ENCODE measurements at regions not wholly inside any gene's neighbourhood (a gene's known extent, or its start where the extent isn't known, plus 50 kb on each side); places are given as distances from the start of the nearest gene placed in this dataset.
"Not testable (repeated sequence)": the region's sequence is repeated elsewhere in the genome, so short reads cannot be mapped to it uniquely, and the experiment has no call there.

DNA sequence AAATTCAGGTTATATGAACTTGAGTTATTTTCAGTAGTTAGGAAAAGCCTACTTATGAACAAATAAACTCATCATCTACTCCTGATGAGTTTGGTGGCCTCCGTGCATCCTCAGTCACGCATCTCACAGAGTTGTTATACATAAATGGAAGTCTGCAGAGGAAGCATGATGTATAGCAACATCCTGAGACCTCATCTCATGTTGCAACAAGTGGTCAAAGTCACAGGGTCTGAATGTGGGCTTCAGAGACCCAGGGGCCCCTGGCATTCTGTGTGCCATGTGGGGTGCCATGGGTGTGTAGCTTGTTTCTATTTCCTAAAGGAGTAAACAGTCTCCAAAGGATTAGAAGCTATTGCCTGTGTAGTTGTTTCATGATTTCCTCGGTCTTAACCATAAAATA, 216.5 kb downstream of the IRX2 start:
- no peak overlapping the region for H3K9ac ChIP-seq (ENCODE audit: low read length)
- no peak overlapping the region for H3K4me3 ChIP-seq (ENCODE audit: low read length)
- no peaks in the 10 kb centered on the region for H3K4me1 ChIP-seq (ENCODE audit: control insufficient read depth, insufficient read depth, low read length)
- no peaks in the 10 kb centered on the region for H3K36me3 ChIP-seq (ENCODE audit: control insufficient read depth, insufficient read depth, low read length)
- H3K9me3 ChIP-seq (ENCODE audit: control insufficient read depth, low read length), result no peaks in the 10 kb centered on the region
- H3K27me3 ChIP-seq (ENCODE audit: control insufficient read depth, insufficient read depth, low read length), result no peaks in the 10 kb centered on the region

DNA sequence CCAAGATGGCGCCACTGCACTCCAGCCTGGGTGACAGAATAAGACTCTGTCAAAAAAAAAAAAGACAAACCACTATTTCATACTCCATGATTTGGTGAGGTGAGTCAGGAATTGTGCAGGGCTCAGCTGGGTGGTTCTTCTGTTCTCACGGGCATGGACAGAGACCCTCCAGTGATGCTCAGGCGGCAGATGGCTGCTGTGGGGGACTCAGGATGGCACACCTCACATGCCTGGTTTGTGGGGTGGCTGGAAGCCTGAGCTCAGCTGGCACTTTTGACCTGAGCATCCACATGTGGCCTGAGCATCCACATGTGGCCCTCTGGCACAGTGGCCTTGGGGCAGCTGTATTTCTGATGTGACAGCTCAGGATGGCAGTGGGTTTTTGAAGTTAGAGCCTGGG, 217.2 kb downstream of the IRX2 start:
- Histone ChIP-seq H3K9me3 (ENCODE audit: control insufficient read depth, low read length) (no peaks in the 10 kb centered on the region), H3K27me3 (ENCODE audit: control insufficient read depth, insufficient read depth, low read length) (no peaks in the 10 kb centered on the region), H3K36me3 (ENCODE audit: control insufficient read depth, insufficient read depth, low read length) (no peaks in the 10 kb centered on the region), H3K4me1 (ENCODE audit: control insufficient read depth, insufficient read depth, low read length) (no peaks in the 10 kb centered on the region), H3K4me3 (ENCODE audit: low read length) (no peak overlapping the region), H3K9ac (ENCODE audit: low read length) (no peak overlapping the region)

DNA sequence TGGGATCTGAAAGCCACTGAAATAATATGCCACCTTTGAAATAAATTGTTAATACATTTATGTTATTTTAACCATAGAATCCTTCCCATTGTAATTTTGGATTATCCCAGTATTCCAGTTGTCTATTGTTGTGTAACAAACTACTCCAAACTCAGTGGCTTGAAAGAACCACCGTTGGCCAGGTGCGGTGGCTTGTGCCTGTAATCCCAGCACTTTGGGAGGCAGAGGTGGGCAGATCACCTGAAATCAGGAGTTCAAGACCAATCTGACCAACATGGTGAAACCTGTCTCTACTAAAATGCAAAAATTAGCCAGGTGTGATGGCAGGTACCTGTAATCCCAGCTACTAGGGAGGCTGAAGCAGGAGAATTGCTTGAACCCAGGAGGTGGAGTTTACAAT, 217.6 kb downstream of the IRX2 start:
- not testable (repeated sequence) for H3K27me3 ChIP-seq (ENCODE audit: control insufficient read depth, insufficient read depth, low read length); H3K9me3 ChIP-seq (ENCODE audit: control insufficient read depth, low read length); H3K9ac ChIP-seq (ENCODE audit: low read length); H3K4me1 ChIP-seq (ENCODE audit: control insufficient read depth, insufficient read depth, low read length); H3K36me3 ChIP-seq (ENCODE audit: control insufficient read depth, insufficient read depth, low read length); H3K4me3 ChIP-seq (ENCODE audit: low read length)

DNA sequence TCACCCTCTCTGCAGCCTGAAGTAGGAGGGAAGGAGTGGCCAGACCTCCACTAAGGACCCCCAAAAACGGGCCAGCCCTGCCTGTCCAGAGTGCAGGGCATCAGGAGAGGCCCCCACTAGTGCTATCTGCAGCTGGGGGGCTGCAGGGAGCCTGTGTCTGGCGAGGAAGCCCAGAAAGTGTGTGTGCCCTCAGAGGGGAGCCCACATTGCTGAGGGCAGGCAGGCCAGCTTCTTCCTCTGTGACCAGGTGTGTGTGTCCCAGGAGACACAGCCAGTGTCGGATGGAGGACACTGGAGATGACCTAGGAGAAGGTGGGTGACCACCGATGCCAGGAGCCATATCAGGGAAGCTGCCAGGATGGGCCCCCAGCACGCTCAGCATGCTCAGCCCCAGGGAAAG, 218.7 kb downstream of the IRX2 start:
- no peaks in the 10 kb centered on the region for H3K4me1 ChIP-seq (ENCODE audit: control insufficient read depth, insufficient read depth, low read length)
- H3K9me3 ChIP-seq (ENCODE audit: control insufficient read depth, low read length), result no peaks in the 10 kb centered on the region
- H3K36me3 ChIP-seq (ENCODE audit: control insufficient read depth, insufficient read depth, low read length), result no peaks in the 10 kb centered on the region
- no peak overlapping the region for H3K9ac ChIP-seq (ENCODE audit: low read length)
- no peak overlapping the region for H3K4me3 ChIP-seq (ENCODE audit: low read length)
- H3K27me3 ChIP-seq (ENCODE audit: control insufficient read depth, insufficient read depth, low read length), result no peaks in the 10 kb centered on the region

DNA sequence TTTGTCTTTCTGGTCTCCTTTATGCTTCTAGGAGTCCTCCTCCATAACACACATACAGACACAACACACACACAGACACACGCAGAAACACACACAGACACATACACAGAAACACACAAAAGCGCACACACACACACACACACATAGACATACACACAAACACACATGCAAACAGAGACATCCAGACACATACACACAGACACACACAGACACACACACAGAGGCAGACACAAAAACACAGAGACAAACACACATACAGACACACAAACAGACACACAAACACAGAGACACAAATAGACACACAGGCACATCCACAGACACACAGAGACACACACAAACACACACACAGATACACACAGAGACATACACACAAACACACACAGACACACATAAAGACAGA, 220.2 kb downstream of the IRX2 start:
- Histone ChIP-seq H3K9ac (ENCODE audit: low read length) (no peak overlapping the region), H3K4me1 (ENCODE audit: control insufficient read depth, insufficient read depth, low read length) (no peaks in the 10 kb centered on the region), H3K4me3 (ENCODE audit: low read length) (no peak overlapping the region), H3K36me3 (ENCODE audit: control insufficient read depth, insufficient read depth, low read length) (no peaks in the 10 kb centered on the region), H3K9me3 (ENCODE audit: control insufficient read depth, low read length) (no peaks in the 10 kb centered on the region), H3K27me3 (ENCODE audit: control insufficient read depth, insufficient read depth, low read length) (no peaks in the 10 kb centered on the region)

DNA sequence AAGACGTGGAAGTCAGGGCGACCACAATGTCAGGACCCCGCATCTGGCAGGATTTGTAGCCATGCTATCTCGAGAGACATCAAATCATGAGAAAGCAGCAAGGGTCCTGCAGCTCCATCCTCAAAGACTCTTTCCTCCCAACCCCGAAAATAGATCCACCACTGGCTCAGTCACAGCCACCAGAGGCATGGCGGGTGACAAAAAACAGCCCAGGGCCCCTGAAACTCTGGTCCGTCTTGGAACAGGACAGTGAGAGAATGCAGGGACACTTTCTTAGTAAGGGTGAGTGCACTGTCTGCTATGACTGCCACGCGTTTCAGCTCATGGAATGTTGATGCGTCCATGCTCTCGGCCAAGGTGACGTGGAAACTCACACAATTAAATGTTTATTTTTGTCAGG, 220.9 kb downstream of the IRX2 start:
- no peaks in the 10 kb centered on the region for H3K9me3 ChIP-seq (ENCODE audit: control insufficient read depth, low read length)
- H3K4me3 ChIP-seq (ENCODE audit: low read length), result no peak overlapping the region
- no peaks in the 10 kb centered on the region for H3K27me3 ChIP-seq (ENCODE audit: control insufficient read depth, insufficient read depth, low read length)
- H3K36me3 ChIP-seq (ENCODE audit: control insufficient read depth, insufficient read depth, low read length), result no peaks in the 10 kb centered on the region
- no peaks in the 10 kb centered on the region for H3K4me1 ChIP-seq (ENCODE audit: control insufficient read depth, insufficient read depth, low read length)
- H3K9ac ChIP-seq (ENCODE audit: low read length), result no peak overlapping the region

DNA sequence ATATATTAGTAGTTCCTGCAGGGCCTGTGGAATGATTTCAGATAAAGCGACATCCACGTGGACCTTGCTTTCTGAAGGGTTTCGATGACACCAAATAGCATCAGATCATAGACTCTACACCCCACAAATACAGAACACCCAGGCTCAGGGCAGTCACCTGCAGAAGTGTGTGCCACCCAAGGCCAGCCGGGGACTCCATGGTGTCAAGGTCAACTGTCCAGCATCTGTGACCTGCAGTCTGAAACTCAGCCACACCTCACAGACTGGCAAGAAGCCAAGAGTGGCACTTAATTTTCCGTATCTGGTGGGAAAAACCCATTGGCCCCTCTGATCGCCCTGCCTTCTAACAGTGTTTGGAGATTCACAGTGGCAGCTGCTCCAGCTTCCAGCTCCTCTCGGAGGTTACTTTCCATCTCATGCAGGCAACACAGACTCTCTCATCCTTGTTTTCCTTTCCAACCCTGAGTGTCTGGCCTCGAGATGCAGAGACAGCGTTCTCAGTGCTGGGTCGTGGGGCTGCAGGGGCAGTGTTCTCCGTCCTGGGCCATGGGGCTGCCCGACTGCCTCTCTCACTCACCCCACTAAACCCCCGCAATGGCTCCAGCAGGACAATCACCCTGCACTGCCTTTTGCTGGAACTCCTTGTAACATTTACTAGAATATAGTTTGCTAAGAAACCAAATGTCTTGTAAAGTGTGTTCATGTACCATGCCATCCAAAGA, 221.9 kb downstream of the IRX2 start:
- Histone ChIP-seq H3K36me3 (ENCODE audit: control insufficient read depth, insufficient read depth, low read length) (no peaks in the 10 kb centered on the region), H3K4me3 (ENCODE audit: low read length) (no peak overlapping the region), H3K27me3 (ENCODE audit: control insufficient read depth, insufficient read depth, low read length) (no peaks in the 10 kb centered on the region), H3K9me3 (ENCODE audit: control insufficient read depth, low read length) (no peaks in the 10 kb centered on the region), H3K4me1 (ENCODE audit: control insufficient read depth, insufficient read depth, low read length) (no peaks in the 10 kb centered on the region), H3K9ac (ENCODE audit: low read length) (no peak overlapping the region)

DNA sequence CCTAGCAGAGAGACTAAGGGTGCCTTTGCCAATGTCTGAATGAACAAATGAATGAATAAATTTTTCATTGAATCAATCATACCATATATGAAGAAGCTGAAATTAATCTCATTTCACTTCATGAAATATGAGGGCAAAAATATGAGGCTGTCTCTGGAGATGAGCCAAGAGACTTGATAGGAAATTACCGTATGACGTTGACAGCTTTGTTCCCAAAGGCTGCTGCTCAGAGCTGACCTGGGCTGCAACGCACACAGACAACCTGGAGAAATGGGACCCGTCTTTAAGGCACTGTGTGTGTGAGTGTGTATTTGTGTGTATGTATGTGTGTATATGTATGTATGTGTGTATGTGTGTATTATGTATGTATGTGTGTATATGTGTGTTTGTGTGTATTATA, 226.1 kb downstream of the IRX2 start:
- no peaks in the 10 kb centered on the region for H3K9me3 ChIP-seq (ENCODE audit: control insufficient read depth, low read length)
- H3K4me3 ChIP-seq (ENCODE audit: low read length), result no peak overlapping the region
- no peaks in the 10 kb centered on the region for H3K27me3 ChIP-seq (ENCODE audit: control insufficient read depth, insufficient read depth, low read length)
- H3K9ac ChIP-seq (ENCODE audit: low read length), result no peak overlapping the region
- H3K4me1 ChIP-seq (ENCODE audit: control insufficient read depth, insufficient read depth, low read length), result no peaks in the 10 kb centered on the region
- no peaks in the 10 kb centered on the region for H3K36me3 ChIP-seq (ENCODE audit: control insufficient read depth, insufficient read depth, low read length)

DNA sequence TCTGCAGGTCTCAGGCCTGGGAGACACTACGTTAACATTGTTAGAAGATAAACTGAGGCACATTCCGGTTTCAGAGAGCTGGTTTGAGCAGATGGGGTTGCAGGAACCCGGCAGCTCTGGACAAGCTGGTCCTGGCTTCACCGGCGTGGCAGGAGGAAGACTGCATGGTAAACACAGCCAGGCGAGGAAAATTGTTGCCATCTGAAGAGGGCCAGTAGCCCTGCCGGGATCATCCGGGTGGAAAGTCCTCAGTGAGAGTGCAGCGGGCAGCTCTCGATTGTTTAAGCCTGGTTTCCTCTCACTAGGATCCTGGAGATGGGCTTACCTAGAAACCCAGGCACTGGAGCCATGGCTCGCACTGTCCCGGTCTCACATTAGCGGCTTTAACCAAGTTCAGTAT, 226.9 kb downstream of the IRX2 start:
- H3K9me3 ChIP-seq (ENCODE audit: control insufficient read depth, low read length), result no peaks in the 10 kb centered on the region
- H3K4me3 ChIP-seq (ENCODE audit: low read length), result no peak overlapping the region
- H3K27me3 ChIP-seq (ENCODE audit: control insufficient read depth, insufficient read depth, low read length), result no peaks in the 10 kb centered on the region
- no peak overlapping the region for H3K9ac ChIP-seq (ENCODE audit: low read length)
- no peaks in the 10 kb centered on the region for H3K36me3 ChIP-seq (ENCODE audit: control insufficient read depth, insufficient read depth, low read length)
- no peaks in the 10 kb centered on the region for H3K4me1 ChIP-seq (ENCODE audit: control insufficient read depth, insufficient read depth, low read length)

DNA sequence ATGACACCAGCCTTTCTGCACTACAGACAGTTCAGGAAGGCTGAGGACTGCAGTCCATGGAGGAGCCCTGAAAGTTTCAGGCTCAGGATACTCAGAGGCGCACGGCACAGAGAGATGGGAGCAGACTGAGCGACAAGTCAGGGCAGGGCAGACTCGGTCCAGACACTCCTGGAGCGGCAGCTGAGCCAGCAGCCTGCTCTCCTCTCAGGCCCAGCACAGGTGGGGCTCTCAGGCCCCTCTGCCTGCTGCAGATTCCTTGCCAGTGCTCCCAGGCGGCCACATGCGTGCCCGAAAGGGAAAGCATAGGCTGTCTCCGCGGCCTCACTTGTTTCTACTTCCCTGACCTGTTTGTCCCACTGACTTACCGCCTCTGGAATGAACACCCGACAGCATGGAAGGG, 228.3 kb downstream of the IRX2 start:
- no peaks in the 10 kb centered on the region for H3K27me3 ChIP-seq (ENCODE audit: control insufficient read depth, insufficient read depth, low read length)
- H3K4me3 ChIP-seq (ENCODE audit: low read length), result no peak overlapping the region
- no peaks in the 10 kb centered on the region for H3K9me3 ChIP-seq (ENCODE audit: control insufficient read depth, low read length)
- no peak overlapping the region for H3K9ac ChIP-seq (ENCODE audit: low read length)
- no peaks in the 10 kb centered on the region for H3K4me1 ChIP-seq (ENCODE audit: control insufficient read depth, insufficient read depth, low read length)
- no peaks in the 10 kb centered on the region for H3K36me3 ChIP-seq (ENCODE audit: control insufficient read depth, insufficient read depth, low read length)

DNA sequence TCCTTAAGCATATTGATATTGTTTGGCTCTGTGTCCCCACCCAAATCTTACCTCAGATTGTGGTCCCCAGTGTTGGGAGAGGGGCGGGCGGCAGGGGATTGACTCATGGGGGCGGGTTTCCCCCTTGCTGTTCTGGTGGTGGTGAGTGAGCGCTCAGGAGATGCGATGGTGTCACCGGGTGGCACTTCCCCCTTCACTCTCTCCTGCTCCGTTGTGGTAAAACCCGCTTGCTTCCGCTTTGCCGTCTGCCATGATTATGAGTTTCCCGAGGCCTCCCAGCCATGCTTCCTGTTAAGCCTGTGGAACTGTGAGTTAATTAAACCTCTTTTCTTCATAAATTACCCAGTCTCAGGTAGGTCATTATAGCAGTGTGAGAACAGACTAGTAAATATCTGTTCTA, 229.1 kb downstream of the IRX2 start:
- Histone ChIP-seq H3K27me3 (ENCODE audit: control insufficient read depth, insufficient read depth, low read length) (no peaks in the 10 kb centered on the region), H3K36me3 (ENCODE audit: control insufficient read depth, insufficient read depth, low read length) (no peaks in the 10 kb centered on the region), H3K4me3 (ENCODE audit: low read length) (no peak overlapping the region), H3K9me3 (ENCODE audit: control insufficient read depth, low read length) (no peaks in the 10 kb centered on the region), H3K4me1 (ENCODE audit: control insufficient read depth, insufficient read depth, low read length) (no peaks in the 10 kb centered on the region), H3K9ac (ENCODE audit: low read length) (no peak overlapping the region)

DNA sequence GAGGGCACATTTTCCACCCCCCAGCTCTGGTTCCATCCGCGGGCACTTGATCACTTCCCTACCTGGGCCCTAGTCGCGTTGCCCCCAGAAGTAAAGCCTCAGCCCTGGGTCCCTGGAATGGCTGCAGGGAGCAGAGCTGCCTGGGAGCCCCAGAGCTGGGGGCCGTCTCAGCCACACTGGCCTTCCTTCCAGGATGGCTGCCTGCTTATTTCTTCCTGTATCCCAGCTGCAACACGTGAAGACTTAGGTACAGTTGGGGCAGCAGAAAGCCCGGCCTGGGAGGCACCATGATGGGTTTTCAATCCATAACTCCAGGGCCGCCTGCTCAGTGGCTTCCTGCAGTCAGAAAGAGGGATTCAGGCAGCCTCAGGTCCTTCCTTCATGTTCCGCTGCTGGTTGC, 232.3 kb downstream of the IRX2 start:
- H3K36me3 ChIP-seq (ENCODE audit: control insufficient read depth, insufficient read depth, low read length), result no peaks in the 10 kb centered on the region
- no peak overlapping the region for H3K4me3 ChIP-seq (ENCODE audit: low read length)
- H3K4me1 ChIP-seq (ENCODE audit: control insufficient read depth, insufficient read depth, low read length), result no peaks in the 10 kb centered on the region
- no peaks in the 10 kb centered on the region for H3K9me3 ChIP-seq (ENCODE audit: control insufficient read depth, low read length)
- no peaks in the 10 kb centered on the region for H3K27me3 ChIP-seq (ENCODE audit: control insufficient read depth, insufficient read depth, low read length)
- H3K9ac ChIP-seq (ENCODE audit: low read length), result no peak overlapping the region

DNA sequence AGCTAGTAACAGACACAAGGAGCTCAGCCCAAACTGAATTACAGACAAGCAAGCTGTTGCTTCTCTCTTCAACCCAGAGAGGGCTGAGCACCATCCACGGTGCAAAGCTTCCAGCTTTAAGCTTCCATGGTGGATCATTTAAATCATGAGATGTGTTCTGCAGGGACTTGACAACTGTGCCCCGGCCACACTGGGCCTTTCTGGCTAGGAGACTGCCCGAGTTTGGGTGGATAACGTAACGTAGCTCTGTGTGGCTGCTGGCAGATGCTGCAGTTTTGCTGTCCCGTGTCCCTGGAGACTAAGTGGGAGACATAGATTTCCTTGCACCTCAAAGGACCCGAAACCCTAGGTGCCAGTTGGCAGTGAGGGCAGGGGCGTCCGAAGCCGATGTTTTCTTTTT, 234.0 kb downstream of the IRX2 start:
- H3K9ac ChIP-seq (ENCODE audit: low read length), result no peak overlapping the region
- no peaks in the 10 kb centered on the region for H3K4me1 ChIP-seq (ENCODE audit: control insufficient read depth, insufficient read depth, low read length)
- H3K4me3 ChIP-seq (ENCODE audit: low read length), result no peak overlapping the region
- no peaks in the 10 kb centered on the region for H3K9me3 ChIP-seq (ENCODE audit: control insufficient read depth, low read length)
- H3K36me3 ChIP-seq (ENCODE audit: control insufficient read depth, insufficient read depth, low read length), result no peaks in the 10 kb centered on the region
- H3K27me3 ChIP-seq (ENCODE audit: control insufficient read depth, insufficient read depth, low read length), result no peaks in the 10 kb centered on the region

All from mucosa of stomach (tissue), 1 donor.